Ammon's horn (tissue), 1 donor: ENCODE measurements at regions not wholly inside any gene's neighbourhood (a gene's known extent, or its start where the extent isn't known, plus 50 kb on each side); places are given as distances from the start of the nearest gene placed in this dataset.

Experiments
- DNase-seq: peaks from one replicate; pipeline ENCODE4 v3.0.0-alpha.2; 2016; ENCODE audit warnings: low spot score

DNA sequence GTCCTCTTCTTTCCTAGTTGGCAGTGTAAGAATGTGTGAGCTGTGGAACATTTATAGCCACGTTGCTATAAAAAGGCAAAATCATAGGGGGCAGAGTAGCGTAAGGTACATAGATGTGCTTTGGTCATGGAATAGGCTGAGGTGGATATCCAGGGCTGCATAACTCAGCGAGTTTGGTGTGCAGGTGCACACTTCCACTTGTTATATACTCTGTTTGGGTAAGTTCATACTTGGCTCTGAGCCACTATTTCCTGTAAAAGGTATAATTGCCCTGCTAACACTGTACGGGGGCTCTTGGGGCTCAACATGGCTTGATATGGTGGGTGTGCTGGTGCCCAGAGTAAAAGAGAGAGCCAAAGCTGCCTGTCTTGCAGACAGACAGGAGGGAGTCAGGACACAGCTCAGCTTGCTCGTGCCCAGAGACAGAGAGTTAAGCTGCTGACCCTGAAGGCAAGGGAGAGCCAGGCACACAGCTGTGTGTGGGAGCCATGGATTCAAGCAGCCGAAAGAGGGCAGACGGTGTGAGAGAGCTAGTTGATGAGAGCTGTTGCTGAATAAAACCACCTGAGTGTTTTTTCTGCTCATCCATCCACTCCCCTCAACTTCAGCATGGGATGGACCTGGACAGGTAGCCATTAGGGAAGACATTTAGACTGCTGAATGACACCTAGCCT lies 126.7 kb downstream of the DKK1 start:
- DNase-seq, result no peak

DNA sequence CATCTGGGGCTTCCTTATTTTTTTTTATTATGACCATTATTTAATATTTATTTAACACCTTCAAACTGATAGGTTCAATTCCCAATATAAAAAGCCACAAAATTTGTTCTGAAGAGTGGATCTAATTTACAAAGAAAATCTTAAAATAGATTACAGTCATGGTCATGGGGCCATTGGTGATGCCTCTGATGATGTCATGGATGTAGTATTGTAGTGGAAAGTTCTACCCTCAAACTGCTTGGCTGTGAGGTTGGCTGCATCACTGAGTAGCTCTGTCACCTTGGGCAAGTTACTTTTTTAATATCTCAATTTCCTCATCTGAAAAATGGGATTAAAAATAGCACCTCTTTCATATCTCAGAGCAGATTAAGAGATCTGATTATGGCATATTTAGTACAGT lies 128.5 kb downstream of the DKK1 start:
- DNase-seq, result no peak

DNA sequence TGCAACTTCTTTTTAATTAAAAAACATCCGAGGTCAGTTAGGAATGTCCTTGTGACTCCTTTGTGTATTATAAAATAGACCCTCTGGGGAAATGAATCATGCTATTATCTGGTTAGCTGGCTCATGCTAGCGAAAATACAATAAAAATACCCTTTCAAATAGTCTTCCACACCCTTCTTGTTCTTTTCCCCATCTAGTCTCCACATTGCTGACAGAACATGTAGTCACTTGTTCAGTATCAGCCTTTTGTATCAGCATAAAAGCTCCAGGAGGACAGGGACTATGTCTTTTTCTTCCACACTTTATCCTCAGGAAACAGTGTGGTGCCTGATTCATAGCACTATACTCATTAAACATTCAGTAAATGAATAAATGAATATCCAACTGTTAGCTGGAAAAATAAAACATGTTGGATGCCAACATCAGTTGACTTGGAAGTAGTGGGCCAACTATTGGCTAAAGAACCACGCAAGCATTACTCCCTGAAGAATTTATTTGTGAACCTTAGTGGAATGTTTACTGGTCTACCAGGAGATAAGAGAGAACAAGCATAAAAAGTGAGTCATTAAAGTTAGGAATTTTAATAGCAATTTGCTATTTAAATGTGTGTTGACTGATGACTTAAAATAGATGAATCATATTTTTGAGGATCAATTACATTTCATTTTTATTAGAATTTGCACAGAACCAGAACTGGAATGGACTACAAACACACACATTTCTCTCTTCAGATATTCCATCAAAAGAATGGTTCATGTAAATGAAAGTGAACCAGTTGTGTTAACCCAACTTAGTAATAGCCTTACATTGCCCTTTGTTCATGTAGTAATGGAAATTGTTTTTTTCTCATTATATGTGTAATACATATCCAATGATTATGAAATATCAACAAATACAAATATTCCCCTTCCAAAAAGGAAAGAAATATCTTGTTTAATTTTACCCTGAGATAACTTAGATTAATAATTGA lies 129.6 kb downstream of the DKK1 start:
- DNase-seq, result no peak

DNA sequence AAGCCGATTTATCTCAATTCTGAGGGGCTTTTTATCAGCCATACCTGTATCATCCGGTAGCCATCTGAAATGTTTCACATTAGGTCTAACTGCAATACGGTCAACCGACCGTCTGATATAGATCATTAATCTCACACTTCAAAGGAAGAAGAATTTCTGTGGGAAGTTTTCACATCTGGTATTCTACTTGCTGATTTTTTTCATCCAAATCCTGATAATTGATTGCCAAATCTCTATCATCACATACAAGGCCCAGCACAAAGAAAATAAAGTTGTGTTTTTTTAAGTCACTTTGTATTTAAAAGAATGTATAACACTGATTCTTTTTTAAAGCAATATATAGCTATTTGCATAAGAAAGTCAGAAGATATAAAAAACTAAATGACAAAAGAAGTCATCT lies 132.3 kb downstream of the DKK1 start:
- no peak for DNase-seq

DNA sequence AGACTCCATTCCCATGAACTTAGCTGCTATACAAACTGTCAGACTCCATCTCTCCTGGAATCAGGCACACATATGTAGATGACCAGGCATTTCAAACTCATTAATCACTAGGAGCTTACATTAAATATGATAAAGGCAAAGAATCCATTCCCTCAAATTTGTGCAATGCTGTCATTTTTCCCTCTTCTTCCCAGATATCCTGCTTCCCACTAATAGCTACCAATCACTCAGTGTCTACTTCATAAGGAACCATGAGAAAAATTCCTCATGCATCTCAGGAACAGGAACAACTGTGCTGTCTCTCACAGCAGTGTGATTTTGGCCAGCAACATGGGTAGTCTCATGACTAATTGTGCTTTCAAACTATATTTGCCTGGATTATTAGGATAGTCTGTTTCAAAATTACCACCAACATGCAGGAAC lies 133.9 kb downstream of the DKK1 start:
- no peak for DNase-seq

DNA sequence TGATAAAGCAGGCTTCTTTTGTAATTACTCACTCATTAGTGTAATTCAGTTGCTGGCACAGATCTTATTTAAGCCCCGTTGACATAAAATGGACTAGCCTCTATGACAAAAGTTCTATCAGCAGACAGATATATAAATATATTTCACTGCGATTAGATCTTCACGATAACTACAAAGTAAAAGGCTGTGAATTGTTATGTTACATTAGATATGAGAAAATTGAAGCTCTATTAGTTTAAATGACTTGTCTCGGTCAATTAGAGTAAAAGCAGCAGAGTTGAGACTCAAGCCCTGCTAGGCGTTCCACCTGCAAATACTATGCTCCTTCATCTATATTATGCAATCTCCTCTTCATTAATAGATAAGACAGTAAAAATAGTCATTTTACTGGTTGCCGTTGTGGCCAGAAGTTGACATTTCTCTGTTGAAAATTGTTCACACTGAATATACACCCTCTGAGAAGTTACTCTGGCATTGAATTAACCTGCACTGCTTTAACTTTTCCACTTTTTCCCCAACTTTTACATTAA lies 136.7 kb downstream of the DKK1 start:
- DNase-seq, result no peak

DNA sequence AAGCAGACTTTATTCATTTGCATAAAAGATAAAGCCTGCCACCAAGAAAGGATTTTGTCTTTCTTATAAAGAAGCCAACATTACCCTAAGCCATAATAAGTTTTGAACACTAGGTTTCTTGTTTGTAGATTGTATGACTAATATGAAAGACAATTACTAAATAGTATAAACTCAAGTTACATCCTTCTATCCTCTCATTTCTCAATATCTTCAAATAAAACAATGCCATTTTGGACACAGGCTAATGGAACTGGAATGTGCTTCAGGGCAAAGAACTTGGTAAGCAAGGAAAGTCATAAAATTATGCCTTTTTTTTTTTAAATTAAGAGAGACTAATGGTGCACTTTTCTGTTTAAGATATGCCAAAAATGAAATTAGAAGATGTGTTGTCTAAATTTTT lies 137.7 kb downstream of the DKK1 start:
- DNase-seq, result no peak

DNA sequence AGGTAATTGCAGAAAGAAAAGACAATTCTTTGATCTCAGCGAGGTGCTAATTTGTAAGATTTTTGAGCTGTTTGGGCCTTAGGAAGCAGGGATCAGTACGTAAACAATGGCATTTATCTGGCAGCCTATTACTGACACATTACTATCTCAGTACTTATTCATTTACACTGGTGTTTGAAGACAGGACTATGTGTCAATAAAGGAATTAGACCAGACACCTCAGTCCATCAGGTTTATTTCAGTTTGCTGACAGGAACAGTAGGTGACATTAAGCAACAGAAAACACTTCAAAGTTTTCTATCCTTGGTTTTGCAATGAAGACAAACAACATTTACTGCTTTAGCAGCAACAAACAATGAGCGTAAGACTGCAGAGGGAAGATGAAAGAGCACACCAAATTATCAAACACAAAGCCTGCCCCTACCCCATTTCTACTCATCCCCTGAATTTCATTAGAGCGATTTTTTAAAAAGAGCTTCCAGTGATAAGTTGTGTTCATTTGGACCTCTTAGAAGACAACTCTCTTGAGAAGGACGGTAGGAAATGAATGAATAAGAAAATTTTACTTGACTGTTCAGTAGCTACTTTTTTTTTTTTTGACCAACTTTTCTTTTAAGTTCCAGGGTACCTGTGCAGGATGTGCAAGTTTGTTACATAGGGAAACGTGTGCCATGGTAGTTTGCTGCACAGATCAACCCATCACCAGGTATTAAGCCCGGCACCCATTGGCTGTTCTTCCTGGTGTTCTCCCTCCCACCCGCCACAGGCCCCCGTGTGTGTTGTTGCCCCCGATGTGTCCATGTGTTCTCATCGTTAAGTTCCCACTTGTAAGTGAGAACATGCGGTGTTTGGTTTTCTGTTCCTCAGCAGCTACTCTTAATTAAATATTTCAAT lies 138.8 kb downstream of the DKK1 start:
- no peak for DNase-seq

DNA sequence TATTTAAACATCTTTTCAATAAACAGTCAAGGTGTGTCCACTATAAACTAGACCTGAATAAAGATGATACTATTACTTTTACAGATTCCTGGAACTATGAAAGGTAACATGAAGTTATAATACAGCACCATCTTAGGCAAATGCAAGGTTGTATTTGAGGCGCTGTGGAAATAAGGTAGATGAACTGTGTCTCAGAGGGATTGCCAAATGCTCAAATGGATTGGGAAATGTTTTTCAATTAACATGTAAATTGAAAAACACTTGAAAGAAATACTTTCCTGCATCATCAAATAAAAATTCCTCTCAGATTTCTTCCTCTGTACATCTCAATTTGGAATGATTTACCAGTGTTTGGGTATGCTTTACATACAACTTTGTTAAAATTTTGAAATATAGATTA lies 139.4 kb downstream of the DKK1 start:
- no peak for DNase-seq

DNA sequence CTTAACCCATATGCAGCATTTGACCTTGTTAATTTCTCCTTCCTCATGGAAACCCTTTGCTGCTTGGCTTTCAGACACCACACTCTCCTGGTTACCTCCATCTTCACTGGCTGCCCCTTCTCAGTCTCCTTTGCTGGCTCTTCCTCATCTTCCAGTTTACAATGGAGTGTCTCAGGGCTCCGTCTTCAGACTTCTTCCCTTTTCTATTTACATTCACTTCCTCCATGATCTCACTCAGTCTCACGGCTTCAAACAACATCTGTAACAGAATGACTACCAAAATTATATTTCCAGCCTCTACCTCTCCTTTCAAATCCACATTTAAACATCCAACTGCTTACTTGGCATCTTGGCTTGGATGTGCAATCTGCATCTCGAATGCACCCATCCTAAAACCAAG lies 140.4 kb downstream of the DKK1 start:
- peak; percentile 36 for DNase-seq

DNA sequence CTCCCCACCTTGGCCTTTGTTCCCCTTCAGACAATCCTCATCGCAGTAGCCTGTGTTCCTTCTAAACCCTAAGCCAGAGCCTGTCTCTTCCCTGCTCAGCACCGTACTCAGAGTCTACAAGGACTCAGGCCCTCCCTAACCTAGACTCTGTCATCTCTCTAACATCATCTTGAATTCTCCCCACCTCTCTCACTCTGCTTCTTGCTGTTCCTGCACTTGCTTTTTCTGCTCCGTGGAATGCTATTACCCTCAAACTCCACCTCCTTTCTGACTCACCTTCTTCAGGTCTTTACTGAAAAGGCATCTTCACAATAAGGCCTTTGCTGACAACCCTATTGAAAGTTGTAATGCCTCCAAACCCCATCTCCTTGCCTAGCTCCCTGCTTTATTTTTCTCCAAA lies 141.0 kb downstream of the DKK1 start:
- DNase-seq, result no peak

DNA sequence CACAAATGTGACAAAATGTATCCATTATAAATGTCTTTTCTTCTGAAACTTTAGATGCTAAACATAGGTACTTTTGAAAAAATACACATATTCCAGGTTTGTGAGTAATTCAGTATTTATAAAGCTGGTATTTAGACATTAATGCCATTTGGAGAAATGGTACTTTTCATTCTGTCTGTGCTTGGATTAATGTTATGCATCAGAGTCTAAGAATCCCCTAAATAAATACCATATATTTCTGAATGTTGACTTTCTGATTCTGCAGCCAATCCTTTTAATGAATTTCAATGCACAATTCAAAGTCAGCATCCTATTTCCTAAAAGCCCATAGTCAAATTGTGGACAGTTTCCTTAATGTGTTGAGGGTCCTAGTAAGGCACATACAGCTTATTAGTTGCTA lies 145.0 kb downstream of the DKK1 start:
- no peak for DNase-seq

DNA sequence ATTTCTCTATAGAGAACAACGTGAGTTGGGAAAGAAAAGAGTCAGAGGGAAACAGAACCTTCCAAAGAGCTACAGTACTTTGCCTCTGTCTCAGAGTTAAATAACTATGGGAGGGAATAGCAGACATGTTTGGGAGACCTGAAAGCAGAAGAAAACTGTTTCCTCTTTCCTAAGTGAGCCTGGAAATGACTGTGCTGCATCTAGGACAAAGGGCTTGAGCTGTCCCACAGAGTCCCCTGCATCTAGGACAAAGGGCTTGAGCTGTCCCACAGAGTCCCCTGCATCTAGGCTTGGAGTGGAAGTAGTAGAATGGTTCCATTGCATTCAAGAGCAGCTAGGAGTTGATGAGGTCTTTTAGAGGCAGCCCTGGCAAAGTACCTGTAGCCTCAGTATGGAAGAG lies 149.7 kb downstream of the DKK1 start:
- DNase-seq, result peak; percentile 18

DNA sequence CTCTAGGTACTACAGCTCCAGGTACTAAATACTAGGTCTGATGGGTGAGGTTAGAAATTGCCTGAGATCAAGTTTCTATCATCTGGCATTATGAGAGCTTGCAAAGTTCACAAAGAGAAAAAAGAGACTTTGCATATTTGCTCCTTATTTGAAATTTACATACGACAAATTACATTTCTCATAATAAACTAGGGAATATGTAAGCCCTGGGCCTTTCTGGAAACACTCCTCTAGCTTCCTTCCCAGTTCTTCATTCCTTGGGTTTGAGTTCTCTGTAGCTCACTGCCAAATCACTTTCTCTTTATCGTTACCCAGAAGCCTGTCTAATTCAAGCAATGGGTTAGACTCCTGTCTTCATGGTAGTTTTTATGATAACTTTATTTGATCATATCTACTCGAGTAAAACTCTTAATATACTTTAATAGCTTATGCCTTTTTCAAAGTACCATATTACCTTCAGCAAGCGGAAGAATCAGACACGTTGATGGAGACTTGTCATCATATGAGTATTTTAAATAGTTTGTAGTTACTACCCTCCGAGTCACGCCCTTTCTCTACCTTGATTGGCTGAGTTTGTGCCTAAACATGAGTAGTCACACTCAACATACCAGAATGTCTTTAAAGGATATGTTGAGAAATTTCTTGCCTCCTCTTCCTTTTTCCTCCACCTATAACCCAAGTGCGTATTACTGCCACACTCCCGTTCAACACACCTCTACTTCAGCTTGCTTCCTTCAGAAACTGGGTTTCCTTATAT lies 150.5 kb downstream of the DKK1 start:
- no peak for DNase-seq

DNA sequence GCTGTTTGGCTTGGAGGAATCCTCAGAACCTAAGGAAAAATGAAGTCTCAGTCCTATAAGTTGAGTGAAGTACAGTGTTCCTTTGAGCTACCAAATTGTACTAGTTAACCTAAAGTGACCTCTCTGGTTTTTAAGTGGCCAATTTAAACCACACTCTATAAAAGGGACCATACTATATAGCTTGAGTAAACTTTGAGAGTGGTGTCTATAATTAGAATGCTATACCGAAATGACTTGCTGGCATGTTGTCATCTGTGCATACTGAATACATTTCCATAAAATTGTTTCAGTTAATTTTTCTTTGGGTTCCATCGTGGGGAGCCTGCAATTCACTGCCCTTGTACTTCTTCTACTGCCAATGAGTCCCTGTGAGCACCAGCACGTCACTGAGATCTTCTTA lies 151.1 kb downstream of the DKK1 start:
- no peak for DNase-seq

DNA sequence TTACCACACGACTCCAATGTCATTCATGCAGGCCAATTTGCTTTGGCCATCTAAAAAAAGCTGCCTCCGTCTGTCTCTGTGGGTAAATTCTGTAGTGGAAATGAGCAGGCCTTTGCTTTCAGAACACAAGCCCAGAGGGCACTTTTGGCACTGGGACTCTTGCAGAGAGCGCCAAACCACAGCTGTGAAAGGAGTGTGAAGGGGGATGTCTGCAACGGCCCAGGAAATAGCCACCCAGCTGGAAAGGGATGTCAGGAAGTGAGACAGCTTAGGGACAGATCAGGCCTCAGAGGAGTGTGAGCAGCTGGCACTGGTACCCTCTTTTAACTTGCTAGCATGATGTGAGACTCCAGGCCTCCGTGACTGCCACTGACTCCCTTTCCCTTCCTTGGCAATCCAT lies 152.4 kb downstream of the DKK1 start:
- DNase-seq, result peak; percentile 55

DNA sequence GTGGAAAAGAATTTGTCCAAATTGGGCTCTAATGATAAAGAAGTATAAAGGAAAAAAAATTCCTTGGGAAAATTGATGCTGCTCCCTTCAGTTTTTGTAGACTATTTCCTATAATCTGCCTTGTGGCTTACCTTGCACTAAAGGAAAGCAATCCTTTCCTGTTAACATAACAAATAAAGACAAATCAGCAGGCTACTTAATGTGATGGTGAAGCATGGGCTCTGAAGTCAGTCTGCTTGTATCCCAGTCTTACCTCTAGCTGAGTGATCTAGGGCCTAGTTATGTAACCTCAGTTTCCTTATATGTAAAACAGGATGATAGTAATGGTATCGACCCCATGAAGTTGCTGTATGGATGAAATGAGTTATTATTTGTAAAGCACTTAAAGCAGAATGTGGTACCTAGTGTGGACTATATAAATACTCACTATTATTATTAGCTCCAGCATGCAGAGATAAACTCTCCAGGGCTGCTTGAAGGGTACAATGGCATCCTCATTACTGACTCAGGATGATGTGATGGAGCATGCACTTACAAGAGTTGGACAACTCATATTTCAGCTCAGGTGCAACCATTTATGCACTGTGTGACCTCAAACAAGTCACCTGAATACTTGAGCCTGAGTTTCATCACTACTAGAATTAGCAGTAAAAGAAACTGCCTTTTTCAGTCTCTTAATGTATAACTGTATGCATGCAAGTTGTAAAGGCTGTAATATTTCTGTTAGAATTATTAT lies 156.1 kb downstream of the DKK1 start:
- DNase-seq, result no peak

DNA sequence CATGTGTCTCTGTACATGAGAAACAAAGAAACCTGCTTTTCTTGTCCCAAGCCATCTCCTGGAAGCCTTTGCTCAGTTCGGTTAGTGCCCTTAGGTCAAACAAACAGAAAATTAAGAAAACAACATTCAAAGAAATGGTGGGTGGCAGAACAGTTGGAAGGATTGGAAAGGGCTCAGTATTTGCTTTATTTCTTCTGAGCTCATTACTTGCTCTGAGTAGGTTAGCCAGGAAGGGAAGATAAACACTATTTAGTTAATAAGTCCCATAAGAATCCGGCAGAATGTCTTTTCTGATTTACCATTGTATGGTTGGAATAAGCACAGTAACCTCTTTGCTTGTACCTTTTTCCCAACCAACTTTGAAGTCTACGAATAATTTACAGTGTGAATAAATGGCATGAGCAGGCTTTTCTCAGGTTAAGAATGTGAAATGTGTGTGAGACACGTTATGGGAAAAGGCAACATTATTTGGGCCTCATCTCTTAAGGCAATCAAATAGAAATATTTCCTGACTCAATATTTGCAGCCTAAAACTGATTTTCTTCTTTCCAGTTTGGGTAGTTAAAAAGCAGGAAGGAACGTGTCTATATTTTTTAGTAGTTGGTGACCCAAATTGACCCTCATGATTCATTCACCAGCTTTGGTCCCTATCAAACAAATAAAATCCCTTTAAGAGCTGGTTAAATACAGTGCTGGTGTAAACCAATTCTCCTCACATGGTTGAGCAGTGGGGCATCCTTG lies 158.5 kb downstream of the DKK1 start:
- no peak for DNase-seq

DNA sequence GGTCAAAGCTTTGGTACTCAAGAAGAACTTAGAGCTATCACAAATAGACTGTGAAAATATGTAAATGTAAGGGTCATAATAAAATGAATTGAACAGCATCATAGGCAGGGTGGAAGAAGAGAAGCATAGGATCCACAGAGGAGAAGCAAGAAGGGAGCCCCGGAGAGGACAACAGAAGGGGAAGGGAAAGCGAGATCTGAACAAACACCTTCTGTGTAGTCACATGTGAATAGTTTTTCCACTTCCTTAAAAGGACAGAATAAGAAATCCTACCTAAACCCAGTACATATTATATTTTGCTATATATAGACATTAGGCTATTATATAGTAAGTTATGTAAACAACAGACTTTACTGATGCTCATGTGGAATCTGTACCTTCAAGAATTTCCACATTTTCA lies 160.2 kb downstream of the DKK1 start:
- no peak for DNase-seq

DNA sequence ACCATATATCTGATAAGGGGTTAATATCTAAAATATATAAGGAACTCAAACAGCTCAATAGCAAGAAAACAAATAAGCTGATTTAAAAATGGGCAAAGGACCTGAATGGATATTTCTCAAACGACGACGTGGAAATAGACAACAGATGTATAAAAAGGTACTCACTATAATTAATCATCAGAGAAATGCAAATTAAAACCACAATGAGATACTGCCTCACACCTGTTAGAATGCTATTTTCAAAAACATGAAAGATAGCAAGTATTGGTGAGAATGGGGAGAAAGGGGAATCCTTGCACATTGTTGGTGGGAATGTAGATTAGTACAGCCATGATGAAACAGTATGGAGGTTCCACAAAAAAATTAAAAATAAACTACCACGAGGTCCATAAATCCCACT lies 163.2 kb downstream of the DKK1 start:
- DNase-seq, result no peak
